PC-9 (cell line): ENCODE measurements at regions not wholly inside any gene's neighbourhood (a gene's known extent, or its start where the extent isn't known, plus 50 kb on each side); places are given as distances from the start of the nearest gene placed in this dataset.

ENCODE experiments used
- BruUV-seq: library from RNA; stranded (reverse); fragments of 400-500 nt; replicated peaks from 2 replicates; lab custom pipeline; 2021; lab: Mats Ljungman, UMichigan
- CTCF ChIA-PET: fragments of 300-600 bp; sonication (Branson Sonifier 250); formaldehyde crosslinking; loops from one replicate; lab custom pipeline; 2022; ENCODE audit warnings: antibody characterized with exemption; lab: Charles Lee
- POLR2A ChIA-PET: fragments of 300-600 bp; sonication (Branson Sonifier 250); formaldehyde crosslinking; loops from one replicate; lab custom pipeline; 2022; ENCODE audit warnings: antibody characterized with exemption; ENCODE audit not compliant: unreplicated experiment; lab: Charles Lee
- DNase-seq, 2 experiments: peaks; one replicate each; pipeline versions ENCODE4 v3.0.0 to v3.0.0-alpha.2; 2015 to 2022; ENCODE audit warnings: mixed read lengths in 1 of 2
- H2AFZ ChIP-seq: fragments of 200-600 bp; sonication (generic); 2 replicates; pipeline ENCODE4 v1.8.1; 2017; ENCODE audit warnings: antibody characterized with exemption
- H3F3A ChIP-seq: fragments of 200-600 bp; sonication (generic); 2 replicates; pipeline ENCODE4 v1.8.1; 2017; ENCODE audit warnings: antibody characterized with exemption, mild to moderate bottlenecking, low read depth; ENCODE audit not compliant: insufficient read depth
- H3K27ac ChIP-seq: fragments of 200-600 bp; sonication (generic); 2 replicates; pipeline ENCODE4 v1.6.1; 2016; ENCODE audit warnings: mixed run types
- H3K27me3 ChIP-seq: fragments of 200-600 bp; sonication (generic); 2 replicates; pipeline ENCODE4 v1.6.1; 2016; ENCODE audit warnings: low read depth, mixed run types; ENCODE audit not compliant: insufficient read depth
- H3K36me3 ChIP-seq: fragments of 200-600 bp; sonication (generic); 2 replicates; pipeline ENCODE4 v1.6.1; 2016; ENCODE audit warnings: low read depth, mixed run types
- H3K4me1 ChIP-seq: fragments of 200-600 bp; sonication (generic); replicated peaks from 2 replicates; pipeline ENCODE4 v1.6.1; 2016; ENCODE audit warnings: mixed run types; ENCODE audit not compliant: insufficient read depth
- H3K4me2 ChIP-seq: fragments of 200-600 bp; sonication (generic); 2 replicates; pipeline ENCODE4 v1.6.1; 2017; ENCODE audit warnings: mixed run types
- H3K4me3 ChIP-seq: fragments of 200-600 bp; sonication (generic); 2 replicates; pipeline ENCODE4 v1.6.1; 2016; ENCODE audit warnings: mixed run types
- H3K79me2 ChIP-seq: fragments of 200-600 bp; sonication (generic); 2 replicates; pipeline ENCODE4 v1.6.1; 2017; ENCODE audit warnings: low read depth, mixed run types
- H3K9me2 ChIP-seq: fragments of 200-600 bp; sonication (generic); 2 replicates; pipeline ENCODE4 v1.8.1; 2017; ENCODE audit warnings: mild to moderate bottlenecking; ENCODE audit not compliant: insufficient read depth
- H3K9me3 ChIP-seq: fragments of 200-600 bp; sonication (generic); 2 replicates; pipeline ENCODE4 v1.8.1; 2016; ENCODE audit warnings: low read depth; ENCODE audit not compliant: insufficient read depth
- H4K20me1 ChIP-seq: fragments of 200-600 bp; sonication (generic); 2 replicates; pipeline ENCODE4 v1.8.1; 2017; ENCODE audit not compliant: insufficient read depth
- EZH2 ChIP-seq: fragments of 200-600 bp; sonication (generic); IDR thresholded peaks from 2 replicates; pipeline ENCODE4 v1.8.0; 2017; ENCODE audit warnings: antibody characterized with exemption, low read depth
- intact Hi-C: fragments of 100-400 bp; cut with micrococcal nuclease; formaldehyde crosslinking; loops from one replicate; pipeline ENCODE4 v1.10.0; 2022; ENCODE audit not compliant: unreplicated experiment
- TF ChIP-seq, protein P1 (sequence below): fragments of 200-600 bp; sonication (generic); conservative IDR thresholded peaks from 2 replicates; pipeline ENCODE4 v1.6.1; 2017; ENCODE audit warnings: mixed run types, antibody characterized with exemption, mild to moderate bottlenecking, moderate library complexity

DNA sequence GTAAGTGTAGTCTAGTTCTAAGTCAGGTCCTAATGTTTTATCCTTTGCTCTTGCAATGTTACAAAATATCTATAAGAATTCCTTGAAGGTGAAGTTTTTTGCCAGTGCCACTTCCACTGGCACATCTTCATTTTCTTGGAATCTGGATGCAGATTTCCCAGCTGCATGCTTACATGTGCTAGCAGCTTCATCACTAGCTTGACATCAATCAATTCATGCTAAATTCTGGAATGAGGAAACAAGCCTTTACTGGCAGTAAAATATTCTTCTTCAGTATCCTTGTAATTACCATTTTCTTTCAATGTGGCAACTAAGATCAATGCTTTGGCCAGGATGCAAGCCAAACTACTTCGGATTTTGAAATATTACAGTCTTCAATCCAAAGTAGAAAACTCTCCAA is 200.6 kb upstream of the SIX2 start:
- H3K4me2 ChIP-seq = no peak overlapping the region
- H3K4me1 ChIP-seq = peaks cover 11% of the 10 kb centered on the region
- H2AFZ ChIP-seq = no peak overlapping the region
- H4K20me1 ChIP-seq = no peaks in the 10 kb centered on the region
- POLR2A ChIA-PET = no interaction called here
- H3K9me2 ChIP-seq = no peaks in the 10 kb centered on the region
- intact Hi-C loops = no loop called here
- no peaks in the 10 kb centered on the region for H3K79me2 ChIP-seq
- H3F3A ChIP-seq = no peaks in the 10 kb centered on the region; the same call in 1 of the 2 replicates
- no peaks in the 10 kb centered on the region for H3K9me3 ChIP-seq
- no TSS peak for BruUV-seq
- CTCF ChIA-PET = no interaction called here
- DNase-seq = no peak
- H3K27ac ChIP-seq = no peak overlapping the region
- TF ChIP-seq, protein P1, sequence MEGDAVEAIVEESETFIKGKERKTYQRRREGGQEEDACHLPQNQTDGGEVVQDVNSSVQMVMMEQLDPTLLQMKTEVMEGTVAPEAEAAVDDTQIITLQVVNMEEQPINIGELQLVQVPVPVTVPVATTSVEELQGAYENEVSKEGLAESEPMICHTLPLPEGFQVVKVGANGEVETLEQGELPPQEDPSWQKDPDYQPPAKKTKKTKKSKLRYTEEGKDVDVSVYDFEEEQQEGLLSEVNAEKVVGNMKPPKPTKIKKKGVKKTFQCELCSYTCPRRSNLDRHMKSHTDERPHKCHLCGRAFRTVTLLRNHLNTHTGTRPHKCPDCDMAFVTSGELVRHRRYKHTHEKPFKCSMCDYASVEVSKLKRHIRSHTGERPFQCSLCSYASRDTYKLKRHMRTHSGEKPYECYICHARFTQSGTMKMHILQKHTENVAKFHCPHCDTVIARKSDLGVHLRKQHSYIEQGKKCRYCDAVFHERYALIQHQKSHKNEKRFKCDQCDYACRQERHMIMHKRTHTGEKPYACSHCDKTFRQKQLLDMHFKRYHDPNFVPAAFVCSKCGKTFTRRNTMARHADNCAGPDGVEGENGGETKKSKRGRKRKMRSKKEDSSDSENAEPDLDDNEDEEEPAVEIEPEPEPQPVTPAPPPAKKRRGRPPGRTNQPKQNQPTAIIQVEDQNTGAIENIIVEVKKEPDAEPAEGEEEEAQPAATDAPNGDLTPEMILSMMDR = no peak
- TF ChIP-seq EZH2 = no peak
- H3K36me3 ChIP-seq = no peaks in the 10 kb centered on the region
- H3K4me3 ChIP-seq = no peak overlapping the region
- H3K27me3 ChIP-seq = no peaks in the 10 kb centered on the region

DNA sequence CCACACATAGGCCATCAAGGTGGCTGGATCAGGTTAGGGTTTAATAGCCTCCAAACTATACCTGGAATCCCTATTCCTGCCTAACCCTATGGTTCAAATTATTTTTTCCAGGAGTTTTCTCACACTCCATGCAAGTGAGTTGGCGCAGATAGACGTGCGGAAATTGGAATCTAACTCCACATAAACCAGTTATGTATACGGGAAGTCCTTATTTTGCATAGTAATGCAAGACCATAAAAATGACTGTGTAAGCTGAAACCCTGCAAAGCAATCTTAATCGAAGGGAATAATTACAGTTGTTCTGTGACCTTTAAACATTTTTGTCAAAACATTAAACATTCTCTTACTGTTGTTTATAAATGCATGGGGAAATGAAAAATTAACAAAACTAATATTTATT is 200.1 kb upstream of the SIX2 start:
- H3K79me2 ChIP-seq = no peaks in the 10 kb centered on the region
- ChIA-PET CTCF (no interaction called here), POLR2A (no interaction called here)
- H2AFZ ChIP-seq = no peak overlapping the region
- no peak for TF ChIP-seq EZH2
- TF ChIP-seq, protein P1 = no peak
- no peak overlapping the region for H3K4me3 ChIP-seq
- H3K4me2 ChIP-seq = no peak overlapping the region
- no peaks in the 10 kb centered on the region for H4K20me1 ChIP-seq
- no peaks in the 10 kb centered on the region for H3K9me3 ChIP-seq
- no TSS peak for BruUV-seq
- H3K4me1 ChIP-seq = peaks cover 11% of the 10 kb centered on the region
- no peak for DNase-seq
- H3K9me2 ChIP-seq = no peaks in the 10 kb centered on the region
- H3K36me3 ChIP-seq = no peaks in the 10 kb centered on the region
- H3K27ac ChIP-seq = no peak overlapping the region
- intact Hi-C loops = no loop called here
- H3F3A ChIP-seq = no peaks in the 10 kb centered on the region; the same call in 1 of the 2 replicates
- H3K27me3 ChIP-seq = no peaks in the 10 kb centered on the region

DNA sequence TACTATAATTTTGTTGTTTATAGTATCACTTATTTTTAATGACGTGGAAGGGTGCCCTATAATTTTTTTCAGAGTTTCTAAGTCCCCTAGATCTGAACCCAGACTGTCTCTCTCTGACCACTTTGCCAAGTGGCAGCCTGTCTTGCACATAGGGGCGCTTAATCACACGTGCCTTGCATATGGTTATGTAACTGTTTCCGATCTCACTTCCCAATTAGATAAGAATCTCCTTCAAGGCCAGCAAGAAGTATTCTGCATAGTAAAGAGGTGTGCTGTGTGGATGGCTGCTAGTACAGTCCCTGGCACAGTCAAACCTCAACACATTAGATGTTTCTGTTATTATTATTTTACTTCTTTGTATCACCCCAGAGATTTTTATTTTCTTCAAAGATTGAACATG is 197.8 kb upstream of the SIX2 start:
- Histone ChIP-seq H2AFZ (no peak overlapping the region), H4K20me1 (no peaks in the 10 kb centered on the region), H3K9me3 (0 out of 2 replicates have a peak, but pooled peaks cover 3% of the 10 kb centered on the region), H3K27ac (no peak overlapping the region), H3K79me2 (no peaks in the 10 kb centered on the region), H3K27me3 (no peaks in the 10 kb centered on the region), H3K9me2 (no peaks in the 10 kb centered on the region), H3F3A (no peaks in the 10 kb centered on the region; the same call in 1 of the 2 replicates), H3K36me3 (no peaks in the 10 kb centered on the region), H3K4me1 (peaks cover 11% of the 10 kb centered on the region), H3K4me3 (no peak overlapping the region), H3K4me2 (no peak overlapping the region)
- CTCF ChIA-PET = no interaction called here
- intact Hi-C loops = no loop called here
- DNase-seq = no peak
- TF ChIP-seq, protein P1 = no peak
- no peak for TF ChIP-seq EZH2
- POLR2A ChIA-PET = no interaction called here
- BruUV-seq = no TSS peak
